Ishikawa (cell line): ENCODE measurements at regions not wholly inside any gene's neighbourhood (a gene's known extent, or its start where the extent isn't known, plus 50 kb on each side); places are given as distances from the start of the nearest gene placed in this dataset.

Experiments used
- CEBPB ChIP-seq: IDR thresholded peaks from 2 replicates; pipeline ENCODE4 v1.6.1; 2012
- CREB1 ChIP-seq: IDR thresholded peaks from 2 replicates; pipeline ENCODE4 v1.6.1; 2012; ENCODE audit warnings: low read depth
- EGR1 ChIP-seq: IDR thresholded peaks from 2 replicates; pipeline ENCODE4 v1.6.1; 2012
- EP300 ChIP-seq: IDR thresholded peaks from 2 replicates; pipeline ENCODE4 v1.6.1; 2012; ENCODE audit warnings: borderline replicate concordance
- FOXM1 ChIP-seq: IDR thresholded peaks from 2 replicates; pipeline ENCODE4 v1.6.1; 2012; ENCODE audit warnings: low read depth, borderline replicate concordance
- MAX ChIP-seq: IDR thresholded peaks from 2 replicates; pipeline ENCODE4 v1.6.1; 2012
- NFIC ChIP-seq: IDR thresholded peaks from 2 replicates; pipeline ENCODE4 v1.6.1; 2012
- RAD21 ChIP-seq: IDR thresholded peaks from 2 replicates; pipeline ENCODE4 v1.6.1; 2012; ENCODE audit warnings: low read depth
- REST ChIP-seq: IDR thresholded peaks from 2 replicates; pipeline ENCODE4 v1.6.1; 2012; ENCODE audit warnings: low read depth, mild to moderate bottlenecking
- TAF1 ChIP-seq: IDR thresholded peaks from 2 replicates; pipeline ENCODE4 v1.6.1; 2012; ENCODE audit warnings: low read depth, mild to moderate bottlenecking
- TCF12 ChIP-seq: IDR thresholded peaks from 2 replicates; pipeline ENCODE4 v1.6.1; 2012; ENCODE audit warnings: low read depth
- TEAD4 ChIP-seq: IDR thresholded peaks from 2 replicates; pipeline ENCODE4 v1.6.1; 2012
- USF1 ChIP-seq: IDR thresholded peaks from 2 replicates; pipeline ENCODE4 v1.6.1; 2012
- YY1 ChIP-seq: IDR thresholded peaks from 2 replicates; pipeline ENCODE4 v1.6.1; 2012; ENCODE audit warnings: low read depth
- ZBTB7A ChIP-seq: IDR thresholded peaks from 2 replicates; pipeline ENCODE4 v1.6.1; 2012; ENCODE audit warnings: low read depth

- TF ChIP-seq TEAD4: no peak
- no peak for TF ChIP-seq NFIC
- TF ChIP-seq CEBPB: no peak
- TF ChIP-seq EP300: no peak
- no peak for TF ChIP-seq TCF12
- TF ChIP-seq ZBTB7A: no peak
- no peak for TF ChIP-seq REST
- TF ChIP-seq FOXM1: no peak
- TF ChIP-seq TAF1: no peak
- TF ChIP-seq MAX: no peak
- no peak for TF ChIP-seq YY1
- TF ChIP-seq CREB1: no peak
- TF ChIP-seq USF1: no peak
- TF ChIP-seq RAD21: no peak
- TF ChIP-seq EGR1: no peak
These were observed 163.1 kb upstream of the USP25 start for GRCh38 chr21:15566703-15567102.

- no peak for TF ChIP-seq EGR1
- TF ChIP-seq FOXM1: no peak
- TF ChIP-seq NFIC: no peak
- TF ChIP-seq TEAD4: no peak
- TF ChIP-seq TAF1: no peak
- no peak for TF ChIP-seq REST
- TF ChIP-seq TCF12: no peak
- TF ChIP-seq MAX: no peak
- TF ChIP-seq CREB1: no peak
- TF ChIP-seq YY1: no peak
- TF ChIP-seq RAD21: no peak
These were observed 162.6 kb upstream of the USP25 start for GRCh38 chr21:15567191-15567590.

GRCh38 chr21:15568516-15568915 lies 161.3 kb upstream of the USP25 start:
- TF ChIP-seq EP300: no peak
- TF ChIP-seq RAD21: no peak
- TF ChIP-seq TCF12: no peak
- no peak for TF ChIP-seq MAX
- no peak for TF ChIP-seq EGR1
- no peak for TF ChIP-seq ZBTB7A
- no peak for TF ChIP-seq USF1
- TF ChIP-seq REST: no peak
- TF ChIP-seq FOXM1: no peak

GRCh38 chr21:15586752-15587427 lies 142.9 kb upstream of the USP25 start:
- no peak for TF ChIP-seq YY1
- TF ChIP-seq NFIC: no peak
- no peak for TF ChIP-seq FOXM1
- TF ChIP-seq RAD21: no peak
- TF ChIP-seq CREB1: no peak
- no peak for TF ChIP-seq CEBPB
- no peak for TF ChIP-seq EGR1
- TF ChIP-seq EP300: no peak
- TF ChIP-seq MAX: no peak
- TF ChIP-seq TAF1: no peak
